ENCODE measurements at regions not wholly inside any gene's neighbourhood (a gene's known extent, or its start where the extent isn't known, plus 50 kb on each side); places are given as distances from the start of the nearest gene placed in this dataset.
A peak's percentile ranks its signal among the peaks of the same experiment; 100 is the strongest.
"Not testable (repeated sequence)": the region's sequence is repeated elsewhere in the genome, so short reads cannot be mapped to it uniquely, and the experiment has no call there.

- Mint-ChIP-seq H3K36me3 (ENCODE audit: low read depth) (peaks cover 4% of the 10 kb centered on the region), H3K27ac (ENCODE audit: unreplicated experiment) (peak overlapping the region; percentile 61), H3K27me3 (ENCODE audit: low read depth) (no peaks in the 10 kb centered on the region), H3K9me3 (ENCODE audit: low read depth) (no peaks in the 10 kb centered on the region), H3K4me1 (ENCODE audit: low read depth) (peaks cover 11% of the 10 kb centered on the region), H3K4me3 (ENCODE audit: unreplicated experiment) (no peak overlapping the region)
- DNase-seq (ENCODE audit: low spot score), result no peak
- no peak for TF ChIP-seq CTCF (IDR thresholded peaks at IDR 0.05)
Observed at GRCh38 chr9:110016340-110016739, 191.6 kb downstream of the C9orf152 start.

- peaks cover 16% of the 10 kb centered on the region for H3K4me1 Mint-ChIP-seq (ENCODE audit: low read depth)
- H3K4me3 Mint-ChIP-seq (ENCODE audit: unreplicated experiment); DNase-seq (ENCODE audit: low spot score): not testable (repeated sequence)
Observed at GRCh38 chr9:110020216-110020615, 187.7 kb downstream of the C9orf152 start.

GRCh38 chr9:110021891-110022290 lies 186.1 kb downstream of the C9orf152 start:
- Mint-ChIP-seq H3K4me3 (ENCODE audit: unreplicated experiment) (no peak overlapping the region), H3K9me3 (ENCODE audit: low read depth) (no peaks in the 10 kb centered on the region), H3K4me1 (ENCODE audit: low read depth) (peaks cover 9% of the 10 kb centered on the region), H3K36me3 (ENCODE audit: low read depth) (peaks cover 4% of the 10 kb centered on the region), H3K27me3 (ENCODE audit: low read depth) (no peaks in the 10 kb centered on the region), H3K27ac (ENCODE audit: unreplicated experiment) (peak overlapping the region; percentile 45)
- TF ChIP-seq CTCF (IDR thresholded peaks at IDR 0.05), result no peak
- no peak for DNase-seq (ENCODE audit: low spot score)

More at GRCh38 chr9:110020216-110020615, 187.7 kb downstream of the C9orf152 start:
- H3K27ac Mint-ChIP-seq (ENCODE audit: unreplicated experiment); H3K9me3 Mint-ChIP-seq (ENCODE audit: low read depth); H3K27me3 Mint-ChIP-seq (ENCODE audit: low read depth); H3K36me3 Mint-ChIP-seq (ENCODE audit: low read depth): not testable (repeated sequence)

GRCh38 chr9:110023221-110023620 lies 184.7 kb downstream of the C9orf152 start:
- H3K27ac Mint-ChIP-seq (ENCODE audit: unreplicated experiment); H3K27me3 Mint-ChIP-seq (ENCODE audit: low read depth); H3K4me3 Mint-ChIP-seq (ENCODE audit: unreplicated experiment); H3K9me3 Mint-ChIP-seq (ENCODE audit: low read depth); H3K36me3 Mint-ChIP-seq (ENCODE audit: low read depth); DNase-seq (ENCODE audit: low spot score): not testable (repeated sequence)
- peaks cover 22% of the 10 kb centered on the region for H3K4me1 Mint-ChIP-seq (ENCODE audit: low read depth)

GRCh38 chr9:110025551-110026170 lies 182.3 kb downstream of the C9orf152 start:
- no peak overlapping the region for H3K4me3 Mint-ChIP-seq (ENCODE audit: unreplicated experiment)
- TF ChIP-seq CTCF (IDR thresholded peaks at IDR 0.05), result no peak
- DNase-seq (ENCODE audit: low spot score), result no peak
- H3K9me3 Mint-ChIP-seq (ENCODE audit: low read depth), result no peaks in the 10 kb centered on the region
- H3K4me1 Mint-ChIP-seq (ENCODE audit: low read depth), result peaks cover 47% of the 10 kb centered on the region
- H3K27ac Mint-ChIP-seq (ENCODE audit: unreplicated experiment), result no peak overlapping the region
- no peaks in the 10 kb centered on the region for H3K27me3 Mint-ChIP-seq (ENCODE audit: low read depth)
- H3K36me3 Mint-ChIP-seq (ENCODE audit: low read depth), result peaks cover 3% of the 10 kb centered on the region

GRCh38 chr9:110027671-110028081 lies 180.3 kb downstream of the C9orf152 start:
- H3K27me3 Mint-ChIP-seq (ENCODE audit: low read depth), result no peaks in the 10 kb centered on the region
- no peak for TF ChIP-seq CTCF (IDR thresholded peaks at IDR 0.05)
- H3K4me1 Mint-ChIP-seq (ENCODE audit: low read depth), result peaks cover 56% of the 10 kb centered on the region
- H3K36me3 Mint-ChIP-seq (ENCODE audit: low read depth), result peaks cover 3% of the 10 kb centered on the region
- H3K27ac Mint-ChIP-seq (ENCODE audit: unreplicated experiment), result peak overlapping the region; percentile 84
- H3K4me3 Mint-ChIP-seq (ENCODE audit: unreplicated experiment), result peak overlapping the region; percentile 35
- DNase-seq (ENCODE audit: low spot score), result no peak
- no peaks in the 10 kb centered on the region for H3K9me3 Mint-ChIP-seq (ENCODE audit: low read depth)
